HCEC 1CT (cell line): ENCODE measurements at regions not wholly inside any gene's neighbourhood (a gene's known extent, or its start where the extent isn't known, plus 50 kb on each side); places are given as distances from the start of the nearest gene placed in this dataset.
"Not testable (repeated sequence)": the region's sequence is repeated elsewhere in the genome, so short reads cannot be mapped to it uniquely, and the experiment has no call there.

Experiments
- DNase-seq: peaks from one replicate; pipeline ENCODE4 v3.0.0-alpha.2; 2017

GRCh38 chr2:184006998-184007397 lies 591.3 kb upstream of the ZNF804A start:
- DNase-seq: no peak

- DNase-seq: no peak
Observed at GRCh38 chr2:184026961-184027360, 571.4 kb upstream of the ZNF804A start.

GRCh38 chr2:184030245-184030644 lies 568.1 kb upstream of the ZNF804A start:
- DNase-seq: no peak

- peak; percentile 13 for DNase-seq
Observed at GRCh38 chr2:184030989-184031388, 567.3 kb upstream of the ZNF804A start.

GRCh38 chr2:184031402-184032147 lies 566.8 kb upstream of the ZNF804A start:
- peak; percentile 15 for DNase-seq

- DNase-seq: no peak
Observed at GRCh38 chr2:184032983-184033382, 565.3 kb upstream of the ZNF804A start.

GRCh38 chr2:184037273-184037672 lies 561.1 kb upstream of the ZNF804A start:
- no peak for DNase-seq

- DNase-seq: no peak
Observed at GRCh38 chr2:184039493-184039892, 558.8 kb upstream of the ZNF804A start.

GRCh38 chr2:184040230-184040629 lies 558.1 kb upstream of the ZNF804A start:
- DNase-seq: no peak

GRCh38 chr2:184041077-184041476 lies 557.3 kb upstream of the ZNF804A start:
- peak; percentile 70 for DNase-seq

- no peak for DNase-seq
Observed at GRCh38 chr2:184041777-184042176, 556.6 kb upstream of the ZNF804A start.

- DNase-seq: no peak
Observed at GRCh38 chr2:184047536-184047935, 550.8 kb upstream of the ZNF804A start.

- no peak for DNase-seq
Observed at GRCh38 chr2:184049566-184049965, 548.8 kb upstream of the ZNF804A start.

GRCh38 chr2:184053326-184053725 lies 545.0 kb upstream of the ZNF804A start:
- DNase-seq: no peak

- not testable (repeated sequence) for DNase-seq
Observed at GRCh38 chr2:184054419-184054818, 543.9 kb upstream of the ZNF804A start.

GRCh38 chr2:184057910-184058309 lies 540.4 kb upstream of the ZNF804A start:
- no peak for DNase-seq

GRCh38 chr2:184060268-184060667 lies 538.1 kb upstream of the ZNF804A start:
- not testable (repeated sequence) for DNase-seq

- peak; percentile 16 for DNase-seq
Observed at GRCh38 chr2:184067502-184067901, 530.8 kb upstream of the ZNF804A start.

GRCh38 chr2:184072470-184072869 lies 525.9 kb upstream of the ZNF804A start:
- no peak for DNase-seq

GRCh38 chr2:184078496-184078895 lies 519.8 kb upstream of the ZNF804A start:
- DNase-seq: no peak

- no peak for DNase-seq
Observed at GRCh38 chr2:184091456-184091855, 506.9 kb upstream of the ZNF804A start.

GRCh38 chr2:184113696-184114403 lies 484.5 kb upstream of the ZNF804A start:
- peak; percentile 19 for DNase-seq

GRCh38 chr2:184114439-184114838 lies 483.9 kb upstream of the ZNF804A start:
- DNase-seq: no peak
